ENCODE measurements at regions not wholly inside any gene's neighbourhood (a gene's known extent, or its start where the extent isn't known, plus 50 kb on each side); places are given as distances from the start of the nearest gene placed in this dataset.

DNA sequence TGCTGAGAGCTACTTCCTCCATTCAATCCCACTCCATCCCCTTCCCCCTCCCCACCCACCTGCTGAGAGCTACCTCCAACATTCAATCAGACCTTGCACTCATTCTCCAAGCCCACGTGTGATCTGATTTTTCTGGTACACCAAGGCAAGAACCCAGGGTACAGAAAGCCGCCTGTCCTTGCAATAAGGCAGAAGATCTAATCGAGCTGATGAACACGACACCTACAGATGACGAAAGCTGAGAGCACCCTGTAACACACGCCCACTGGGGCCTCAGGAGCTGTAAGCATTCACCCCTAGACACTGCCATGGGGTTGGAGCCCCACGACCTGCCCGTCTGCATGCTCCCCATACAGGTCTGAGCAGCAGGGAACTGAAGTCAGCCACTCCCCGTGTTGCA is 58.3 kb downstream of the TRIML1 start:
- TF ChIP-seq, protein P1, sequence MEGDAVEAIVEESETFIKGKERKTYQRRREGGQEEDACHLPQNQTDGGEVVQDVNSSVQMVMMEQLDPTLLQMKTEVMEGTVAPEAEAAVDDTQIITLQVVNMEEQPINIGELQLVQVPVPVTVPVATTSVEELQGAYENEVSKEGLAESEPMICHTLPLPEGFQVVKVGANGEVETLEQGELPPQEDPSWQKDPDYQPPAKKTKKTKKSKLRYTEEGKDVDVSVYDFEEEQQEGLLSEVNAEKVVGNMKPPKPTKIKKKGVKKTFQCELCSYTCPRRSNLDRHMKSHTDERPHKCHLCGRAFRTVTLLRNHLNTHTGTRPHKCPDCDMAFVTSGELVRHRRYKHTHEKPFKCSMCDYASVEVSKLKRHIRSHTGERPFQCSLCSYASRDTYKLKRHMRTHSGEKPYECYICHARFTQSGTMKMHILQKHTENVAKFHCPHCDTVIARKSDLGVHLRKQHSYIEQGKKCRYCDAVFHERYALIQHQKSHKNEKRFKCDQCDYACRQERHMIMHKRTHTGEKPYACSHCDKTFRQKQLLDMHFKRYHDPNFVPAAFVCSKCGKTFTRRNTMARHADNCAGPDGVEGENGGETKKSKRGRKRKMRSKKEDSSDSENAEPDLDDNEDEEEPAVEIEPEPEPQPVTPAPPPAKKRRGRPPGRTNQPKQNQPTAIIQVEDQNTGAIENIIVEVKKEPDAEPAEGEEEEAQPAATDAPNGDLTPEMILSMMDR (IDR thresholded peaks at IDR 0.05): no peak
- TF ChIP-seq POLR2A (IDR thresholded peaks at IDR 0.05) (no peak), EP300 (IDR thresholded peaks at IDR 0.05) (no peak)
